Naive thymus-derived CD4-positive, alpha-beta T cell (primary cell): ENCODE measurements at regions not wholly inside any gene's neighbourhood (a gene's known extent, or its start where the extent isn't known, plus 50 kb on each side); places are given as distances from the start of the nearest gene placed in this dataset.
A peak's percentile ranks its signal among the peaks of the same experiment; 100 is the strongest.
"Not testable (repeated sequence)": the region's sequence is repeated elsewhere in the genome, so short reads cannot be mapped to it uniquely, and the experiment has no call there.

ENCODE experiments used
- ATAC-seq: fragments of 150-1000 bp; cut with Tn5 transposase; 2 replicates; pipeline ENCODE4 v1.10.0; 2021; ENCODE audit warnings: mild to moderate bottlenecking, moderate library complexity
- CTCF ChIA-PET: fragments of 350-600 bp; sonication (Branson Sonifier 250); formaldehyde crosslinking; loops from one replicate; lab custom pipeline; 2021; ENCODE audit warnings: antibody characterized with exemption; lab: Charles Lee
- POLR2A ChIA-PET: fragments of 350-600 bp; sonication (Branson Sonifier 250); formaldehyde crosslinking; loops from one replicate; lab custom pipeline; 2021; ENCODE audit warnings: antibody characterized with exemption, inconsistent platforms; lab: Charles Lee
- DNase-seq, 9 donors: peaks; one replicate each; pipeline versions ENCODE4 v3.0.0 to v3.0.0-alpha.2; 2020 to 2022; ENCODE audit warnings: mixed read lengths in 1 of 9
- H3K27ac ChIP-seq: one replicate; pipeline ENCODE4 v1.7.0; 2013; ENCODE audit warnings: mild to moderate bottlenecking, low read depth, low read length, moderate library complexity
- H3K27me3 ChIP-seq, 2 donors: one replicate each; pipeline ENCODE4 v1.7.0; 2013; ENCODE audit warnings: low read length in 2 of 2, mild to moderate bottlenecking in 2 of 2, moderate library complexity in 2 of 2; ENCODE audit not compliant: control insufficient read depth in 2 of 2, insufficient read depth in 2 of 2
- H3K36me3 ChIP-seq, 3 experiments: 1 replicate in 2 of 3; 2 replicates in 1 of 3; pipeline ENCODE4 v1.7.0; 2013; ENCODE audit warnings: low read length in 3 of 3, mild to moderate bottlenecking in 3 of 3, moderate library complexity in 1 of 3; ENCODE audit not compliant: insufficient read depth in 3 of 3, control insufficient read depth in 2 of 3
- H3K4me1 ChIP-seq, 2 donors: one replicate each; pipeline ENCODE4 v1.7.0; 2013; ENCODE audit warnings: low read length in 2 of 2, mild to moderate bottlenecking in 2 of 2, moderate library complexity in 1 of 2; ENCODE audit not compliant: control insufficient read depth in 2 of 2, insufficient read depth in 2 of 2
- H3K4me3 ChIP-seq: 2 replicates; pipeline ENCODE4 v1.7.0; 2013; ENCODE audit warnings: mild to moderate bottlenecking, low read length
- H3K9me3 ChIP-seq, 3 experiments: 1 replicate in 2 of 3; 2 replicates in 1 of 3; pipeline ENCODE4 v1.7.0; 2013; ENCODE audit warnings: low read length in 3 of 3; ENCODE audit not compliant: control insufficient read depth in 2 of 3
- H3K27ac Mint-ChIP-seq, 9 donors: one replicate each; pipeline ENCODE4 v1.8.0; 2020 to 2022; ENCODE audit warnings: mixed read lengths in 9 of 9, mild to moderate bottlenecking in 8 of 9, moderate library complexity in 5 of 9, inconsistent platforms in 2 of 9
- H3K27me3 Mint-ChIP-seq, 5 donors: one replicate each; pipeline ENCODE4 v1.8.0; 2021 to 2022; ENCODE audit warnings: mixed read lengths in 5 of 5, mild to moderate bottlenecking in 1 of 5
- H3K36me3 Mint-ChIP-seq, 5 donors: one replicate each; pipeline ENCODE4 v1.8.0; 2020 to 2022; ENCODE audit warnings: mixed read lengths in 5 of 5, mild to moderate bottlenecking in 3 of 5, inconsistent platforms in 1 of 5
- H3K4me1 Mint-ChIP-seq, 7 donors: one replicate each; pipeline ENCODE4 v1.8.0; 2020 to 2022; ENCODE audit warnings: mixed read lengths in 7 of 7, mild to moderate bottlenecking in 3 of 7, inconsistent platforms in 1 of 7
- H3K4me3 Mint-ChIP-seq, 10 donors: one replicate each; pipeline ENCODE4 v1.8.0; 2020 to 2022; ENCODE audit warnings: mild to moderate bottlenecking in 10 of 10, mixed read lengths in 10 of 10, moderate library complexity in 6 of 10, inconsistent platforms in 2 of 10
- H3K9me3 Mint-ChIP-seq, 11 donors: one replicate each; pipeline ENCODE4 v1.8.0; 2020 to 2022; ENCODE audit warnings: mixed read lengths in 11 of 11, mild to moderate bottlenecking in 4 of 11, inconsistent platforms in 1 of 11, moderate library complexity in 1 of 11
- intact Hi-C, 2 donors: fragments of 100-400 bp; cut with micrococcal nuclease; formaldehyde crosslinking; loops; one replicate each; pipeline ENCODE4 v1.15.1; 2023

GRCh38 chr4:154124539-154125255, 335.8 kb upstream of the SFRP2 start:
- Mint-ChIP-seq H3K27me3 (peaks cover 2 to 38% (median 34%) of the 10 kb centered on the region in 5 donors), H3K36me3 (peaks cover 0 to 6% (median 0%) of the 10 kb centered on the region in 5 donors), H3K4me1 (no peaks in the 10 kb centered on the region), H3K9me3 (peaks cover 0 to 12% (median 4%) of the 10 kb centered on the region in 11 donors), H3K27ac (no peak overlapping the region), H3K4me3 (no peak overlapping the region)
- POLR2A ChIA-PET: no interaction called here
- Histone ChIP-seq H3K36me3 (no peaks in the 10 kb centered on the region), H3K27ac (no peak overlapping the region), H3K4me3 (no peak overlapping the region), H3K9me3 (no peaks in the 10 kb centered on the region), H3K27me3 (no peaks in the 10 kb centered on the region), H3K4me1 (no peaks in the 10 kb centered on the region)
- no peak for ATAC-seq
- no peak for DNase-seq
- CTCF ChIA-PET: no interaction called here
- intact Hi-C loops: no loop called here

GRCh38 chr4:154123897-154124296, 335.0 kb upstream of the SFRP2 start:
- H3K36me3 Mint-ChIP-seq: peaks cover 0 to 6% (median 0%) of the 10 kb centered on the region in 5 donors
- no peak overlapping the region for H3K4me3 ChIP-seq
- no peak overlapping the region for H3K4me3 Mint-ChIP-seq
- POLR2A ChIA-PET: no interaction called here
- peaks cover 0 to 33% (median 28%) of the 10 kb centered on the region in 5 donors for H3K27me3 Mint-ChIP-seq
- H3K27me3 ChIP-seq: no peaks in the 10 kb centered on the region
- intact Hi-C loops: no loop called here
- H3K27ac ChIP-seq: no peak overlapping the region
- H3K27ac Mint-ChIP-seq: no peak overlapping the region
- H3K4me1 ChIP-seq: no peaks in the 10 kb centered on the region
- no peaks in the 10 kb centered on the region for H3K9me3 ChIP-seq
- no peaks in the 10 kb centered on the region for H3K4me1 Mint-ChIP-seq
- peaks cover 0 to 12% (median 4%) of the 10 kb centered on the region in 11 donors for H3K9me3 Mint-ChIP-seq
- DNase-seq (no peak), ATAC-seq (no peak)
- no peaks in the 10 kb centered on the region for H3K36me3 ChIP-seq
- CTCF ChIA-PET: no interaction called here

- Histone ChIP-seq H3K4me3 (no peak overlapping the region), H3K4me1 (no peaks in the 10 kb centered on the region), H3K9me3 (no peaks in the 10 kb centered on the region), H3K27me3 (no peaks in the 10 kb centered on the region), H3K36me3 (no peaks in the 10 kb centered on the region), H3K27ac (no peak overlapping the region)
- Mint-ChIP-seq H3K9me3 (peaks cover 0 to 3% (median 0%) of the 10 kb centered on the region in 11 donors), H3K4me3 (no peak overlapping the region), H3K27ac (no peak overlapping the region), H3K27me3 (peaks cover 0 to 10% (median 7%) of the 10 kb centered on the region in 5 donors), H3K36me3 (no peaks in the 10 kb centered on the region), H3K4me1 (no peaks in the 10 kb centered on the region)
- ATAC-seq (no peak), DNase-seq (no peak)
- ChIA-PET POLR2A (no interaction called here), CTCF (no interaction called here)
- intact Hi-C loops: no loop called here
Observed at GRCh38 chr4:154120690-154121345, 331.9 kb upstream of the SFRP2 start.

GRCh38 chr4:154120006-154120676, 331.3 kb upstream of the SFRP2 start:
- intact Hi-C loops: no loop called here
- no peak for ATAC-seq
- DNase-seq: no peak

GRCh38 chr4:154119317-154119716, 330.4 kb upstream of the SFRP2 start:
- Histone ChIP-seq H3K36me3 (no peaks in the 10 kb centered on the region), H3K27me3 (no peaks in the 10 kb centered on the region), H3K4me1 (no peaks in the 10 kb centered on the region), H3K27ac (no peak overlapping the region), H3K4me3 (no peak overlapping the region), H3K9me3 (no peaks in the 10 kb centered on the region)
- intact Hi-C loops: no loop called here
- peaks cover 0 to 2% (median 0%) of the 10 kb centered on the region in 11 donors for H3K9me3 Mint-ChIP-seq
- DNase-seq (peak in 1 of 9 donors; percentile 7), ATAC-seq (no peak)
- ChIA-PET CTCF (no interaction called here), POLR2A (no interaction called here)
- no peaks in the 10 kb centered on the region for H3K4me1 Mint-ChIP-seq
- no peak overlapping the region for H3K4me3 Mint-ChIP-seq
- no peak overlapping the region for H3K27ac Mint-ChIP-seq
- H3K36me3 Mint-ChIP-seq: no peaks in the 10 kb centered on the region
- peaks cover 0 to 3% (median 0%) of the 10 kb centered on the region in 5 donors for H3K27me3 Mint-ChIP-seq

More at GRCh38 chr4:154120006-154120676, 331.3 kb upstream of the SFRP2 start:
- Mint-ChIP-seq H3K9me3 (peaks cover 0 to 2% (median 0%) of the 10 kb centered on the region in 11 donors), H3K4me3 (no peak overlapping the region), H3K4me1 (no peaks in the 10 kb centered on the region), H3K27me3 (peaks cover 0 to 7% (median 3%) of the 10 kb centered on the region in 5 donors), H3K27ac (no peak overlapping the region), H3K36me3 (no peaks in the 10 kb centered on the region)
- ChIA-PET POLR2A (no interaction called here), CTCF (no interaction called here)
- H3K27ac ChIP-seq: no peak overlapping the region
- no peaks in the 10 kb centered on the region for H3K9me3 ChIP-seq
- H3K4me1 ChIP-seq: no peaks in the 10 kb centered on the region
- H3K27me3 ChIP-seq: no peaks in the 10 kb centered on the region
- no peak overlapping the region for H3K4me3 ChIP-seq
- H3K36me3 ChIP-seq: no peaks in the 10 kb centered on the region

- H3K4me1 Mint-ChIP-seq, intact Hi-C loops, CTCF ChIA-PET, POLR2A ChIA-PET, ATAC-seq, DNase-seq, H3K27me3 ChIP-seq, H3K36me3 Mint-ChIP-seq, H3K4me3 ChIP-seq, H3K4me1 ChIP-seq, H3K36me3 ChIP-seq, H3K9me3 ChIP-seq, H3K4me3 Mint-ChIP-seq, H3K27me3 Mint-ChIP-seq, H3K27ac ChIP-seq, H3K27ac Mint-ChIP-seq: not testable (repeated sequence)
- H3K9me3 Mint-ChIP-seq: peaks cover 0 to 13% (median 3%) of the 10 kb centered on the region in 11 donors
Observed at GRCh38 chr4:154117726-154118125, 328.8 kb upstream of the SFRP2 start.
